Hepatic stellate cell (primary cell): ENCODE measurements at regions not wholly inside any gene's neighbourhood (a gene's known extent, or its start where the extent isn't known, plus 50 kb on each side); places are given as distances from the start of the nearest gene placed in this dataset.

Experiments used
- DNase-seq: peaks from one replicate; pipeline ENCODE4 v3.0.0; 2011; ENCODE audit warnings: low spot score

- peak; percentile 68 for DNase-seq
Observed at GRCh38 chr5:56481428-56482357, 248.6 kb upstream of the ANKRD55 start.

GRCh38 chr5:56480705-56481427 is 247.7 kb upstream of the ANKRD55 start:
- DNase-seq, result peak; percentile 53

GRCh38 chr5:56480078-56480704 is 247.1 kb upstream of the ANKRD55 start:
- DNase-seq, result peak; percentile 24

- no peak for DNase-seq
Observed at GRCh38 chr5:56479696-56480077, 246.6 kb upstream of the ANKRD55 start.

GRCh38 chr5:56479126-56479525 is 246.0 kb upstream of the ANKRD55 start:
- no peak for DNase-seq

- no peak for DNase-seq
Observed at GRCh38 chr5:56478062-56478461, 244.9 kb upstream of the ANKRD55 start.

- no peak for DNase-seq
Observed at GRCh38 chr5:56476487-56476856, 243.3 kb upstream of the ANKRD55 start.

GRCh38 chr5:56475689-56476486 is 242.8 kb upstream of the ANKRD55 start:
- DNase-seq, result no peak

- DNase-seq, result no peak
Observed at GRCh38 chr5:56471707-56472106, 238.6 kb upstream of the ANKRD55 start.

- no peak for DNase-seq
Observed at GRCh38 chr5:56470007-56470406, 236.9 kb upstream of the ANKRD55 start.

GRCh38 chr5:56468277-56468676 is 235.1 kb upstream of the ANKRD55 start:
- no peak for DNase-seq

GRCh38 chr5:56467176-56467717 is 234.1 kb upstream of the ANKRD55 start:
- DNase-seq, result no peak

- DNase-seq, result no peak
Observed at GRCh38 chr5:56466136-56466816, 233.1 kb upstream of the ANKRD55 start.

- DNase-seq, result no peak
Observed at GRCh38 chr5:56465769-56466135, 232.6 kb upstream of the ANKRD55 start.

GRCh38 chr5:56464935-56465768 is 232.0 kb upstream of the ANKRD55 start:
- no peak for DNase-seq

- DNase-seq, result no peak
Observed at GRCh38 chr5:56463944-56464571, 230.9 kb upstream of the ANKRD55 start.

- DNase-seq, result no peak
Observed at GRCh38 chr5:56461584-56461983, 228.5 kb upstream of the ANKRD55 start.

- no peak for DNase-seq
Observed at GRCh38 chr5:56460681-56461191, 227.6 kb upstream of the ANKRD55 start.

GRCh38 chr5:56460195-56460546 is 227.0 kb upstream of the ANKRD55 start:
- DNase-seq, result no peak
